Esophagus squamous epithelium (tissue), 5 donors: ENCODE measurements at regions not wholly inside any gene's neighbourhood (a gene's known extent, or its start where the extent isn't known, plus 50 kb on each side); places are given as distances from the start of the nearest gene placed in this dataset.

Experiments used
- DNase-seq: peaks from one replicate; lab custom pipeline; 2025; lab: John Stamatoyannopoulos, UW
- H3K27ac ChIP-seq, 4 donors: fragments of 200-600 bp; sonication (generic); one replicate each; pipeline ENCODE4 v1.5.1; 2016 to 2019; ENCODE audit warnings: mild to moderate bottlenecking in 1 of 4
- H3K27me3 ChIP-seq, 4 donors: fragments of 200-600 bp; sonication (generic); 1 replicate in 3 of 4; 2 replicates in 1 of 4; pipeline versions ENCODE4 v1.5.1 to v1.6.0; 2017 to 2021; ENCODE audit warnings: antibody characterized with exemption in 1 of 4
- H3K36me3 ChIP-seq, 3 donors: fragments of 200-600 bp; sonication (generic); one replicate each; pipeline ENCODE4 v1.5.1; 2016 to 2019
- H3K4me1 ChIP-seq, 3 donors: fragments of 200-600 bp; sonication (generic); one replicate each; pipeline ENCODE4 v1.5.1; 2017 to 2019
- H3K4me3 ChIP-seq, 4 donors: fragments of 200-600 bp; sonication (generic); 1 replicate in 3 of 4; 2 replicates in 1 of 4; pipeline ENCODE4 v1.5.1; 2016 to 2019; ENCODE audit warnings: mild to moderate bottlenecking in 2 of 4, moderate library complexity in 1 of 4
- H3K9me3 ChIP-seq, 3 donors: fragments of 200-600 bp; sonication (generic); one replicate each; pipeline ENCODE4 v1.5.1; 2016 to 2019
- CTCF ChIP-seq, 6 experiments: fragments of 450-650 bp in 4 of 6; fragments of 200-600 bp in 2 of 6; sonication (generic) in 2 of 6; IDR thresholded peaks; one replicate each; pipeline ENCODE4 v1.5.1; 2016 to 2019; ENCODE audit warnings: antibody characterized with exemption in 6 of 6, mild to moderate bottlenecking in 4 of 6, moderate library complexity in 4 of 6
- POLR2A ChIP-seq, 4 donors: fragments of 450-650 bp; IDR thresholded peaks; one replicate each; pipeline ENCODE4 v1.6.1; 2017; ENCODE audit warnings: antibody characterized with exemption in 4 of 4, mild to moderate bottlenecking in 4 of 4, moderate library complexity in 3 of 4
- WGBS, 2 donors: methylation state at CpG; one replicate each; pipeline ENCODE4 v1.1.5; 2018; 5-methylcytosine and 5-hydroxymethylcytosine counted together
- intact Hi-C: fragments of 100-400 bp; cut with DNase I; formaldehyde crosslinking; loops from one replicate; pipeline ENCODE4 v1.15.0; 2022
- donor health status: DM: yes; HTN: yes; CAD: no.

GRCh38 chr17:6245301-6246177, 175.4 kb downstream of the WSCD1 start:
- no peak for DNase-seq
- Histone ChIP-seq H3K27ac (no peak overlapping the region), H3K4me3 (no peak overlapping the region), H3K9me3 (no peaks in the 10 kb centered on the region), H3K36me3 (no peaks in the 10 kb centered on the region), H3K4me1 (no peaks in the 10 kb centered on the region), H3K27me3 (peaks cover 0 to 63% (median 0%) of the 10 kb centered on the region in 4 donors)
- no peak for TF ChIP-seq CTCF (IDR thresholded peaks at IDR 0.05)
- TF ChIP-seq POLR2A (IDR thresholded peaks at IDR 0.05): no peak
- WGBS, 2 donors: 50 to 56% methylated on average over 3 to 8 of the region's 8 CpGs
- intact Hi-C loops: no loop called here

GRCh38 chr17:6244796-6245195, 174.6 kb downstream of the WSCD1 start:
- TF ChIP-seq POLR2A (IDR thresholded peaks at IDR 0.05): no peak
- no peak for TF ChIP-seq CTCF (IDR thresholded peaks at IDR 0.05)
- Histone ChIP-seq H3K9me3 (no peaks in the 10 kb centered on the region), H3K36me3 (no peaks in the 10 kb centered on the region), H3K27me3 (peaks cover 0 to 63% (median 0%) of the 10 kb centered on the region in 4 donors), H3K4me1 (no peaks in the 10 kb centered on the region), H3K27ac (no peak overlapping the region), H3K4me3 (no peak overlapping the region)
- DNase-seq: no peak
- WGBS, 2 donors: 31% methylated on average over 2 of the region's 4 CpGs; no CpG with 5 or more reads in 1 of the 2 donors
- intact Hi-C loops: no loop called here

DNA sequence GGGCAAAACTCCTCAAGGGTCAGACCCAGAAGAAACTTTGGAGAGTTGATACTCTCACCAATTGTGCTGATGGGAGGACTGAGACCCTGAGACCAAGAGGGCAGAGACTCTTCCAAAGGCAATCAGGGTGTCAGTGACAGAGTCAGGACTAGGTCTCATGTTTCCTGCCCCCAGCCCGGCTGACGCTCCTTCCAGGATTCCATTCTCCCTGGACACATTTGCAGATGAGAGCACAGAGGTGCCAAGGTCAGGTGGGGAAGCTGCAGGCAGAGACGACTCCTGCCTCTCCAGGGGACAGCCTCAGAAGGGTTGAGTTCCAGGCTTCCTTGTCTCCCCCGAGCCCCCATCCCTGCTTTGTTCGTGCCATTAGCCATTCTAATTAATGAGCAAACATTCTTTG, 174.1 kb downstream of the WSCD1 start:
- H3K4me1 ChIP-seq: no peaks in the 10 kb centered on the region
- H3K9me3 ChIP-seq: no peaks in the 10 kb centered on the region
- intact Hi-C loops: no loop called here
- H3K27ac ChIP-seq: no peak overlapping the region
- TF ChIP-seq CTCF (IDR thresholded peaks at IDR 0.05): no peak
- TF ChIP-seq POLR2A (IDR thresholded peaks at IDR 0.05): no peak
- H3K36me3 ChIP-seq: no peaks in the 10 kb centered on the region
- peaks cover 0 to 65% (median 0%) of the 10 kb centered on the region in 4 donors for H3K27me3 ChIP-seq
- H3K4me3 ChIP-seq: no peak overlapping the region
- DNase-seq: no peak
- 52 to 53% methylated on average over 5 of the region's 5 CpGs for WGBS, 2 donors

DNA sequence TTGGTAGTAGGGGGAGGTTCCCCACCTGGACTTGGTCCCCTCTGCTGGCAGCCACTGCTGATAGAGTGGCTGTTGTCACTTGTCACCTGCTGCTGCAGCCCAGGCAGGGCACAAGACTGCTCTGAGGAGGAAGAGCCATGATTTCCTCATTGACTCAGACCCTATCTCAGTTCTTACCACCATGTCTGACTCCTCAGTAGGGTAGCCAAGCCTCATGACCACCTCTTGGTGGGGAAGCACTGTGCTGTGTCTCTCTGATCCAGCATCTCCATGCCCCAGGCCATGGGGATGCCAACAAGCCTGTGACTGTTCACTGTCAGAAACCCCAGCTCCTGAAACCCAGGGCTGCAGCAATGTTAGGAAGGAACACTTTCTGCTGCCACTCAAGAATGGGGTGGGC, 173.0 kb downstream of the WSCD1 start:
- TF ChIP-seq POLR2A (IDR thresholded peaks at IDR 0.05) (no peak), CTCF (IDR thresholded peaks at IDR 0.05) (no peak)
- H3K27me3 ChIP-seq: peaks cover 0 to 76% (median 0%) of the 10 kb centered on the region in 4 donors
- no peaks in the 10 kb centered on the region for H3K36me3 ChIP-seq
- DNase-seq: no peak
- intact Hi-C loops: no loop called here
- no peaks in the 10 kb centered on the region for H3K9me3 ChIP-seq
- H3K27ac ChIP-seq: no peak overlapping the region
- no peaks in the 10 kb centered on the region for H3K4me1 ChIP-seq
- no peak overlapping the region for H3K4me3 ChIP-seq

GRCh38 chr17:6241996-6242395, 171.8 kb downstream of the WSCD1 start:
- WGBS, 2 donors: 80% methylated on average over 1 of the region's 4 CpGs; no CpG with 5 or more reads in 1 of the 2 donors
- H3K4me3 ChIP-seq: no peak overlapping the region
- TF ChIP-seq CTCF (IDR thresholded peaks at IDR 0.05) (no peak), POLR2A (IDR thresholded peaks at IDR 0.05) (no peak)
- DNase-seq: no peak
- no peak overlapping the region for H3K27ac ChIP-seq
- H3K36me3 ChIP-seq: no peaks in the 10 kb centered on the region
- no peaks in the 10 kb centered on the region for H3K9me3 ChIP-seq
- no peaks in the 10 kb centered on the region for H3K4me1 ChIP-seq
- H3K27me3 ChIP-seq: peaks cover 0 to 70% (median 0%) of the 10 kb centered on the region in 4 donors
- intact Hi-C loops: no loop called here
